Fibroblast of skin of left quadriceps (primary cell): ENCODE measurements at regions not wholly inside any gene's neighbourhood (a gene's known extent, or its start where the extent isn't known, plus 50 kb on each side); places are given as distances from the start of the nearest gene placed in this dataset.

ENCODE experiments used
- DNase-seq, 2 experiments: peaks; one replicate each; pipeline ENCODE4 v3.0.0-alpha.2; 2013; ENCODE audit warnings: low read depth in 2 of 2

- no peak for DNase-seq
Measured at GRCh38 chr2:121159291-121160071, 125.5 kb downstream of the TFCP2L1 start.

- no peak for DNase-seq
Measured at GRCh38 chr2:121160366-121160765, 124.6 kb downstream of the TFCP2L1 start.

- no peak for DNase-seq
Measured at GRCh38 chr2:121161272-121161671, 123.7 kb downstream of the TFCP2L1 start.

- no peak for DNase-seq
Measured at GRCh38 chr2:121162893-121163292, 122.1 kb downstream of the TFCP2L1 start.

- no peak for DNase-seq
Measured at GRCh38 chr2:121164042-121164441, 121.0 kb downstream of the TFCP2L1 start.

GRCh38 chr2:121165038-121165542 is 119.9 kb downstream of the TFCP2L1 start:
- DNase-seq, result no peak
